IMR-90 (cell line): ENCODE measurements at regions not wholly inside any gene's neighbourhood (a gene's known extent, or its start where the extent isn't known, plus 50 kb on each side); places are given as distances from the start of the nearest gene placed in this dataset.
A peak's percentile ranks its signal among the peaks of the same experiment; 100 is the strongest.

Source experiments
- ATAC-seq: fragments of 200-7000 bp; cut with Tn5 transposase; 2 replicates; pipeline ENCODE4 v1.9.1; 2020; ENCODE audit warnings: low read depth, mild to moderate bottlenecking, moderate library complexity
- BruUV-seq: library from RNA; stranded (reverse); fragments of 400-500 nt; replicated peaks from 2 replicates; lab custom pipeline; 2021; lab: Mats Ljungman, UMichigan
- CTCF ChIA-PET: fragments of 300-600 bp; formaldehyde crosslinking; extraction: SDS; loops from one replicate; lab custom pipeline; 2021; ENCODE audit warnings: antibody characterized with exemption; lab: Yijun Ruan, JAX
- POLR2A ChIA-PET: fragments of 300-600 bp; sonication (Branson Sonifier 250); formaldehyde crosslinking; loops from one replicate; lab custom pipeline; 2022; ENCODE audit warnings: antibody characterized with exemption; ENCODE audit not compliant: unreplicated experiment; lab: Charles Lee
- DNase-seq: peaks from one replicate; pipeline ENCODE4 v3.0.0; 2013
- H2AFZ ChIP-seq: replicated peaks from 2 replicates; pipeline ENCODE3; 2013; ENCODE audit warnings: low read length, mild to moderate bottlenecking; ENCODE audit not compliant: poor library complexity
- H2AK5ac ChIP-seq: 2 replicates; pipeline ENCODE4 v1.6.1; 2013; ENCODE audit warnings: low read depth, low read length, inconsistent platforms
- H2AK9ac ChIP-seq: replicated peaks from 2 replicates; pipeline ENCODE3; 2013; ENCODE audit warnings: mild to moderate bottlenecking, low read depth, low read length, moderate library complexity; ENCODE audit not compliant: poor library complexity
- H2BK120ac ChIP-seq: 2 replicates; pipeline ENCODE4 v1.6.1; 2013; ENCODE audit warnings: low read depth, low read length, inconsistent platforms
- H2BK15ac ChIP-seq: 3 replicates; pipeline ENCODE4 v1.6.1; 2013; ENCODE audit warnings: low read depth, low read length, inconsistent platforms
- H2BK20ac ChIP-seq: 2 replicates; pipeline ENCODE4 v1.6.1; 2013; ENCODE audit warnings: low read depth, mild to moderate bottlenecking, inconsistent platforms, low read length, moderate library complexity
- H2BK5ac ChIP-seq: 2 replicates; pipeline ENCODE4 v1.6.1; 2013; ENCODE audit warnings: mild to moderate bottlenecking, low read depth, low read length, inconsistent platforms; ENCODE audit not compliant: poor library complexity, severe bottlenecking
- H3K14ac ChIP-seq: replicated peaks from 2 replicates; pipeline ENCODE4 v1.6.1; 2013; ENCODE audit warnings: low read depth, low read length, inconsistent platforms
- H3K18ac ChIP-seq: 2 replicates; pipeline ENCODE4 v1.6.1; 2013; ENCODE audit warnings: low read depth, low read length, control low read depth
- H3K23ac ChIP-seq: 2 replicates; pipeline ENCODE4 v1.6.1; 2013; ENCODE audit warnings: low read depth, low read length, inconsistent platforms
- H3K27ac ChIP-seq: 2 replicates; pipeline ENCODE4 v1.5.1; 2013; ENCODE audit warnings: mild to moderate bottlenecking, control low read depth, low read length; ENCODE audit not compliant: insufficient read depth
- H3K27me3 ChIP-seq: 2 replicates; pipeline ENCODE4 v1.6.1; 2013; ENCODE audit warnings: low read length; ENCODE audit not compliant: control insufficient read depth, insufficient read depth
- H3K36me3 ChIP-seq: 2 replicates; pipeline ENCODE4 v1.6.1; 2013; ENCODE audit warnings: low read length, mixed read lengths; ENCODE audit not compliant: control insufficient read depth, insufficient read depth
- H3K4ac ChIP-seq: 2 replicates; pipeline ENCODE4 v1.6.1; 2013; ENCODE audit warnings: low read depth, low read length, inconsistent platforms
- H3K4me1 ChIP-seq: 2 replicates; pipeline ENCODE4 v1.6.1; 2013; ENCODE audit warnings: low read length, mixed read lengths; ENCODE audit not compliant: control insufficient read depth, insufficient read depth
- H3K4me2 ChIP-seq: 2 replicates; pipeline ENCODE4 v1.6.1; 2013; ENCODE audit warnings: low read depth, mild to moderate bottlenecking, control low read depth, low read length, moderate library complexity
- H3K4me3 ChIP-seq: 2 replicates; pipeline ENCODE4 v1.5.1; 2013; ENCODE audit warnings: low read depth, mild to moderate bottlenecking, control low read depth, low read length, moderate library complexity; ENCODE audit not compliant: insufficient read depth
- H3K56ac ChIP-seq: 2 replicates; pipeline ENCODE4 v1.6.1; 2013; ENCODE audit warnings: low read length, inconsistent platforms; ENCODE audit not compliant: insufficient read depth; ENCODE audit errors: extremely low read depth
- H3K79me1 ChIP-seq, 2 experiments: 2 replicates each; pipeline ENCODE4 v1.6.1; 2013; ENCODE audit warnings: low read length in 2 of 2, inconsistent platforms in 1 of 2, low read depth in 1 of 2
- H3K9ac ChIP-seq: 2 replicates; pipeline ENCODE4 v1.6.1; 2013; ENCODE audit warnings: low read depth, low read length, control low read depth
- H3K9me1 ChIP-seq: 2 replicates; pipeline ENCODE4 v1.6.1; 2013; ENCODE audit warnings: low read length, inconsistent platforms; ENCODE audit not compliant: insufficient read depth
- H3K9me3 ChIP-seq: 2 replicates; pipeline ENCODE4 v1.6.1; 2013; ENCODE audit warnings: low read length; ENCODE audit not compliant: control insufficient read depth, insufficient read depth
- H4K20me1 ChIP-seq: 2 replicates; pipeline ENCODE4 v1.6.1; 2013; ENCODE audit warnings: low read length, inconsistent platforms; ENCODE audit not compliant: insufficient read depth
- H4K5ac ChIP-seq: 2 replicates; pipeline ENCODE4 v1.6.1; 2013; ENCODE audit warnings: mild to moderate bottlenecking, low read depth, low read length, control low read depth
- H4K8ac ChIP-seq, 2 experiments: 2 replicates each; pipeline ENCODE4 v1.6.1; 2013; ENCODE audit warnings: low read depth in 2 of 2, low read length in 2 of 2, control low read depth in 1 of 2, inconsistent platforms in 1 of 2
- H4K91ac ChIP-seq: 2 replicates; pipeline ENCODE4 v1.6.1; 2013; ENCODE audit warnings: low read depth, low read length, inconsistent platforms; ENCODE audit not compliant: insufficient read depth
- CEBPB ChIP-seq: IDR thresholded peaks from 2 replicates; pipeline ENCODE4 v1.6.1; 2012; ENCODE audit warnings: low read depth, low read length, improper control_type of control experiment
- CTCF ChIP-seq: conservative IDR thresholded peaks from 2 replicates; pipeline ENCODE4 v1.5.1; 2012; ENCODE audit warnings: mild to moderate bottlenecking, low read depth, low read length, improper control_type of control experiment
- FOS ChIP-seq: fragments of 150-350 bp; IDR thresholded peaks from 2 replicates; pipeline ENCODE4 v1.6.1; 2016; ENCODE audit warnings: low read depth, low read length
- RCOR1 ChIP-seq: IDR thresholded peaks from 2 replicates; pipeline ENCODE4 v1.6.1; 2012; ENCODE audit warnings: mild to moderate bottlenecking, low read length, improper control_type of control experiment; ENCODE audit not compliant: insufficient replicate concordance
- WGBS, 2 experiments: methylation state at CpG; one replicate each; pipeline versions ENCODE4 v1.1.5 to v1.1.7; 2013; ENCODE audit warnings: missing lambda C conversion rate in 2 of 2; ENCODE audit not compliant: insufficient read length in 1 of 2; ENCODE audit errors: extremely low coverage in 2 of 2; 5-methylcytosine and 5-hydroxymethylcytosine counted together
- dilution Hi-C: fragments of 300-500 bp; cut with HindIII; formaldehyde crosslinking; loops from one replicate; pipeline ENCODE4 v1.14.3; 2018; ENCODE audit warnings: low sequenced_read_pairs; ENCODE audit not compliant: unreplicated experiment
- in situ Hi-C: fragments of 300-500 bp; cut with MboI; formaldehyde crosslinking; loops from 3 replicates; pipeline ENCODE4 v1.14.3; 2019; ENCODE audit warnings: low sequenced_read_pairs, inconsistent platforms, mixed read lengths
- intact Hi-C: fragments of 100-400 bp; cut with micrococcal nuclease; formaldehyde crosslinking; loops from 2 replicates; pipeline ENCODE4 v1.10.0; 2022

GRCh38 chr7:17546592-17546991 is 248.1 kb downstream of the AHR start:
- Histone ChIP-seq H2BK5ac (no peak overlapping the region), H4K20me1 (no peaks in the 10 kb centered on the region), H2BK15ac (no peak overlapping the region), H3K4me1 (peaks cover 4% of the 10 kb centered on the region), H2BK120ac (no peak overlapping the region), H3K79me1 (no peaks in the 10 kb centered on the region), H2AK5ac (no peak overlapping the region), H3K23ac (no peak overlapping the region), H3K14ac (no peak overlapping the region), H3K4me2 (no peak overlapping the region; the same call in 1 of the 2 replicates), H4K5ac (no peak overlapping the region), H3K27me3 (no peaks in the 10 kb centered on the region), H3K9ac (no peak overlapping the region), H2AFZ (no peak overlapping the region), H4K8ac (no peak overlapping the region), H3K9me3 (no peaks in the 10 kb centered on the region), H3K56ac (no peak overlapping the region), H3K18ac (no peak overlapping the region), H3K27ac (no peak overlapping the region), H2AK9ac (no peak overlapping the region), H3K4ac (no peak overlapping the region), H3K9me1 (no peaks in the 10 kb centered on the region), H4K91ac (no peak overlapping the region), H3K36me3 (no peaks in the 10 kb centered on the region), H2BK20ac (no peak overlapping the region), H3K4me3 (no peak overlapping the region)
- no TSS peak for BruUV-seq
- POLR2A ChIA-PET: no interaction called here
- DNase-seq (peak; percentile 56), ATAC-seq (no peak)
- intact Hi-C loops (no loop called here), dilution Hi-C loops (no loop called here), in situ Hi-C loops (no loop called here)
- CTCF ChIA-PET: no interaction called here
- TF ChIP-seq FOS (0 out of 2 replicates have a peak, but pooled peaks have one; percentile 5), RCOR1 (no peak), CEBPB (peak; percentile 58), CTCF (no peak)
- WGBS, 2 experiments: no CpG with 5 or more reads among the region's 1 CpG
